Activated T-helper 1 cell treated with anti-CD3 and anti-CD28 coated beads, Interleukin-12 subunit alpha, Interleukin-12 subunit beta, Interleukin-2, Interleukin-4 antibody, amounts not matched to agents 30 ng/mL and 10 ng/mL and 1 ng/mL, durations not matched to agents 14 hours and 24 hours and 36 hours (primary cell): ENCODE measurements at regions not wholly inside any gene's neighbourhood (a gene's known extent, or its start where the extent isn't known, plus 50 kb on each side); places are given as distances from the start of the nearest gene placed in this dataset.

ENCODE experiments used
- DNase-seq: peaks from one replicate; pipeline ENCODE4 v3.0.0; 2021; ENCODE audit warnings: low spot score
- H3K27ac Mint-ChIP-seq: one replicate; pipeline ENCODE4 v1.8.0; 2021; ENCODE audit warnings: mild to moderate bottlenecking, mixed read lengths
- H3K27me3 Mint-ChIP-seq: one replicate; pipeline ENCODE4 v1.8.0; 2022; ENCODE audit warnings: mild to moderate bottlenecking, moderate library complexity, mixed read lengths; ENCODE audit not compliant: insufficient read depth
- H3K36me3 Mint-ChIP-seq: one replicate; pipeline ENCODE4 v1.8.0; 2021; ENCODE audit warnings: low read depth, mixed read lengths
- H3K4me1 Mint-ChIP-seq: one replicate; pipeline ENCODE4 v1.8.0; 2021; ENCODE audit warnings: low read depth, mixed read lengths
- H3K4me3 Mint-ChIP-seq: one replicate; pipeline ENCODE4 v1.8.0; 2021; ENCODE audit warnings: mild to moderate bottlenecking, moderate library complexity, mixed read lengths
- H3K9me3 Mint-ChIP-seq: one replicate; pipeline ENCODE4 v1.8.0; 2021; ENCODE audit warnings: mixed read lengths
- intact Hi-C: fragments of 100-400 bp; cut with micrococcal nuclease; formaldehyde crosslinking; loops from one replicate; pipeline ENCODE4 v1.15.1; 2024

DNA sequence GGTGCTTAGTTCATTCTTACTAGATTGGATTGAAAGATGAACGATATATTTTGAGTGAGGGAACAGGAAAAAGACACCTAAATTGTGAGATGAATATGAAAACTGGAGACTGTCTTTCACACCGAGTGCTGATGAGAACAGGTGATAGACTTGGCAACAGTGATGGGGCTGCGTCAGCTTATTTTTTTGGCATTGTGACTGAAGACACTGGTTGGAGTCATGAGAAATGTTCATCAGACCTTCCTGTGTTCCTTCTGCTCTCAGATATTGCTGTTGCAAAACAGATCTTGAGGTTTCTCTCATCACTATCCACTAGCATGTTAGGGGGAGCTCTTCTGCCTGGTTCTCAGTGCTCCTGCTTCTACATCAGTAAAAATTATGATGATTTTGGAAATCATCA lies 124.2 kb upstream of the KCNIP4 start:
- Mint-ChIP-seq H3K27ac (no peak overlapping the region), H3K4me3 (no peak overlapping the region), H3K4me1 (no peaks in the 10 kb centered on the region), H3K36me3 (no peaks in the 10 kb centered on the region), H3K9me3 (peaks cover 11% of the 10 kb centered on the region), H3K27me3 (no peaks in the 10 kb centered on the region)
- intact Hi-C loops, result no loop called here
- DNase-seq, result no peak

DNA sequence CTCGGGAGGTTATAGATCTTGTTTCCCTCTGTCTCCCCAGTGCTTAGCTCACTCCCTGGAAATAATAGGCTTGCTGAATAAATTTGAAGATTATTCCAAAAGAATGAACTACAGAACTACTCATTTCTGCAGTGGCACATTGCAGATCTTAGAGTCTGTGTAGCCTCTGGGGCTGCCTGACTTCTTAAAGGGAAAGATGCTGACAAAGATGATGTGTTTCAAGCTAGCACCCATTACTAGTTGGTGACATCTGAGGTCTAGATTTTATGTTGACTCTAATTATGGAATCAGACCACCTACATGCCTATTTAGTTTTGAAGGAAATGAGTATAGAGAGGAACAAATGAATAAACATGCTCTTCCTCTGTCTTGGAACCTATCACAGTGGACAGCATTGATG lies 123.7 kb upstream of the KCNIP4 start:
- no peak overlapping the region for H3K4me3 Mint-ChIP-seq
- H3K27ac Mint-ChIP-seq, result no peak overlapping the region
- H3K36me3 Mint-ChIP-seq, result no peaks in the 10 kb centered on the region
- no peaks in the 10 kb centered on the region for H3K4me1 Mint-ChIP-seq
- DNase-seq, result no peak
- intact Hi-C loops, result no loop called here
- peaks cover 11% of the 10 kb centered on the region for H3K9me3 Mint-ChIP-seq
- H3K27me3 Mint-ChIP-seq, result no peaks in the 10 kb centered on the region

DNA sequence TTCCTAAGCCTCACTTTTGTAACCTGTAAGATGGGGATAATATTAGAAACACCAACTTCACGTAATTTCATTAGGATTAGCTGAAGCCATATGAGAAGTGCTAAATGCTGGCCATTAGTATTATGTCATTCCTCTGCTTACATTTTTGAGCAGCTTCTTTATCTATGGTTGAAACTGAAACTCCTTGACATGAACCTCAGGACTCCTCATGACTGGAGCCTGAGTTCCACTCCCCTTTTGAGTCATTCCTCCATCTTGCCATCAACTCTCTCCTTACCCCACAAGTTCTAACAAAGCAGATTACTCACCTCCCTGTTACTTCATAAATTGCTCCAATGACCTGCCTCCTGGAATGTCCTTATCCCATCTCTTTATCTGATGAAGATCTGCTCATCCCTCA lies 123.2 kb upstream of the KCNIP4 start:
- no peaks in the 10 kb centered on the region for H3K27me3 Mint-ChIP-seq
- intact Hi-C loops, result no loop called here
- no peak overlapping the region for H3K27ac Mint-ChIP-seq
- no peak for DNase-seq
- peaks cover 11% of the 10 kb centered on the region for H3K9me3 Mint-ChIP-seq
- no peaks in the 10 kb centered on the region for H3K36me3 Mint-ChIP-seq
- no peaks in the 10 kb centered on the region for H3K4me1 Mint-ChIP-seq
- no peak overlapping the region for H3K4me3 Mint-ChIP-seq

DNA sequence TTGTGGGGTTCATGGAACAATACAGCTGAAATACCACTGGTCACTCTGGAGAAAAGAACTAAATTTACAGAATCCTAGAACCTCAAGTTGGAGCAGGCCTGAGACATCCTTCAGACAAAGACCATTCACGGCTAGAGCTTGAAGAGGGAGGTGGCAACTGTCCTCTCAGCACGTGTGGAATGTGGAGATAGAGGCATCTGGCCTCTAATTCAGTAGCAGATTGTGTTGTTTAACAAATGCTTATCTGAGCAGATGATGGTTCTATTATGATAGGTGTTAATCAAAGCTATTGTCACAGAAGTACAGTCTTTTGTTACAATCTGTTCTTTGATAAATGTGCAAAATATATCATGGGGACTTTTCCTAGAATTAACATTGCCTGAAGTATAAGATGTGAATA lies 121.7 kb upstream of the KCNIP4 start:
- Mint-ChIP-seq H3K4me1 (no peaks in the 10 kb centered on the region), H3K27me3 (no peaks in the 10 kb centered on the region), H3K9me3 (peaks cover 8% of the 10 kb centered on the region), H3K36me3 (no peaks in the 10 kb centered on the region), H3K4me3 (no peak overlapping the region), H3K27ac (no peak overlapping the region)
- no peak for DNase-seq
- intact Hi-C loops, result no loop called here

DNA sequence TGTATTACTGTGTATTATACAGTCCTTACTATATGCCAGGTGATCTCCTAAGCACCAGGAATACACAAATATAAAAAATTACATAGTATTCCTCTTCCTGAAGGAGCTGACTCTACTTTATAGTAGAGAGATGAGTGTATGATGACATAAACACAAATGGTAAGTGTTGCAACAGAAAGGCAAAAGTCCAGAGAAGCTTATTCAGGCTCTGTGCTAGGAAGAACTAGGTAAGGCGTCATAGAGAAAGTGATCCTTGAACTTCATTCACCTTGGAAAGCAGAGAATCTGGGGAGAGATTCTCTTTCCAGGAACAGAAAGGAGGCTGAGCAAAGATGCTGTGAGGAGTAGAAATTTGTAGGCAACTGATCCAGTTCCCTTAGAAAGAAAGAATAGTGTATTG lies 115.0 kb upstream of the KCNIP4 start:
- no peaks in the 10 kb centered on the region for H3K4me1 Mint-ChIP-seq
- intact Hi-C loops, result no loop called here
- DNase-seq, result no peak
- no peak overlapping the region for H3K4me3 Mint-ChIP-seq
- no peak overlapping the region for H3K27ac Mint-ChIP-seq
- no peaks in the 10 kb centered on the region for H3K36me3 Mint-ChIP-seq
- no peaks in the 10 kb centered on the region for H3K9me3 Mint-ChIP-seq
- no peaks in the 10 kb centered on the region for H3K27me3 Mint-ChIP-seq

DNA sequence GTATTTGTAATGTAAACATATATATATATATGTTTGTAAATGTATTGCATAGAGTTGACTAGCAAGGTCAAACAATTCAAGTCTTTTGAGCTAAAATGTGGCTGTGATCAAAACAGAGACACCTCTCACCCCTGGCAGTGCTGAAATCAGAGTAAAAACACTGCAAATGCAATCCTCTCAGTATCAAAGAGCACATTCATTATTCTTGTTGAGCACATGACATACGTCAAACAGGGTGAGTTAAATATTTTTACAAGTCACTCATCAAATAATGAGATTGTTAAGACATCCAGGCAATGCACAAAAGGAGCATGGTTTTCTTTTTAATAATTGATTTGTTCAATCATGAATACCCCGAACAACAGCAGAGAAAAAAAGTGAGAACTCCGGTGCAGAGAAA lies 114.1 kb upstream of the KCNIP4 start:
- Mint-ChIP-seq H3K4me3 (no peak overlapping the region), H3K27ac (no peak overlapping the region), H3K36me3 (no peaks in the 10 kb centered on the region), H3K4me1 (no peaks in the 10 kb centered on the region), H3K27me3 (no peaks in the 10 kb centered on the region), H3K9me3 (no peaks in the 10 kb centered on the region)
- no peak for DNase-seq
- intact Hi-C loops, result no loop called here

DNA sequence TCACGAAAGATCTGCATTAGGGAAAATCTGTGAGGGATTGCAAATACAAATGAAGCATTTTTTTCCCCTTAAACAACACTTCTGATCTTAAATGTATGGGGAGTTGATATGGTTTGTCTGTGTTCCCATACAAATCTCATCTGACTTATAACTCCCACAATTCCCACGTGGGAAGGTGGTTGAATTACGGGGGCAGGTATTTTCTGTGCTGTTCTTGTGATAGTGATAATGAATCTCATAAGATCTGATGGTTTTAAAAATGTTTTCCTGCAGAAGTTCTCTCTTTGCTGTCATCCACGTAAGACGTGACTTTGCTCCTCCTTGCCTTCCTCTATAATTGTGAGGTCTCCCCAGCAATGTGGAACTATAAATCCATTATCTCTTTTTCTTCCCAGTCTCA lies 107.4 kb upstream of the KCNIP4 start:
- DNase-seq, result no peak
- H3K36me3 Mint-ChIP-seq, result no peaks in the 10 kb centered on the region
- no peaks in the 10 kb centered on the region for H3K9me3 Mint-ChIP-seq
- H3K27ac Mint-ChIP-seq, result no peak overlapping the region
- H3K4me3 Mint-ChIP-seq, result no peak overlapping the region
- intact Hi-C loops, result no loop called here
- no peaks in the 10 kb centered on the region for H3K27me3 Mint-ChIP-seq
- no peaks in the 10 kb centered on the region for H3K4me1 Mint-ChIP-seq

DNA sequence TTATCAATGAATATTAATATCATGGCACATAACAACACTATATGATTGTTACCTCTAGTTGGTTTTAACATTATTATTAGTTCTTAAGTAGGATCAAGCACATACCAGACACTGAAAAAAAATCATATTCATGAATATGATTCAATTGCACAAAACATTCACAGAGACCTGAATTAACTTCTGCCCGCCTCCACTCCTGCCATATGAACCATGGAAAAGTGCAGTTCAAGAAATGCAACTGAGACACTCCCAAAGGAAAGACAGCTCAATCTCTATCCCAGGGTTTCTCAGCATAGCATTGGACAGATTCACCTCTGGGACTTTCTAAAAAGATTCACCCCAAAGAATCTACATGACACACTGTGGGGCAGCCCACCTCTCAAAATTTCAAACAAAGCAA lies 103.5 kb upstream of the KCNIP4 start:
- Mint-ChIP-seq H3K36me3 (no peaks in the 10 kb centered on the region), H3K27me3 (no peaks in the 10 kb centered on the region)
- intact Hi-C loops, result no loop called here

DNA sequence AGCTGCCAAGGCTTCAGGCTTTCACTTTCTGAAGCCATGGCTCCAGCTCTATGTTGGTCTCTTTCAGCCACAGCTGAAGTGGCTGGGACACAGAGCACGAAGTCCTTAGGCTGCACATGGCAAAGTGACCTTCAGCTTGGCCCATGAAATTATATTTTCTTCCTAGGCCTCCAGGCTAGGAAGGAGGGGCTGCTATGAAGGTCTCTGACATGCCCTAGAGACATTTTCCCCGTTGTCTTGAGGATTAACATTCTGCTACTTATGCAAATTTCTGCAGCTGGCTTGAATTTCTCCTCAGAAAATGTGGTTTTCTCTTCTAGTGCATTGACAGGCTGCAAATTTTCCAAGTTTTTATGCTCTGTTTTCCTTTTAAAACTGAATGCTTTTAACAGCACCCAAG lies 99.8 kb upstream of the KCNIP4 start:
- Mint-ChIP-seq H3K9me3 (no peaks in the 10 kb centered on the region), H3K4me3 (no peak overlapping the region), H3K4me1 (no peaks in the 10 kb centered on the region), H3K27ac (no peak overlapping the region), H3K36me3 (no peaks in the 10 kb centered on the region), H3K27me3 (no peaks in the 10 kb centered on the region)
- DNase-seq, result no peak
- intact Hi-C loops, result no loop called here

More for the DNA sequence above, 103.5 kb upstream of the KCNIP4 start:
- Mint-ChIP-seq H3K9me3 (no peaks in the 10 kb centered on the region), H3K4me1 (no peaks in the 10 kb centered on the region), H3K4me3 (no peak overlapping the region), H3K27ac (no peak overlapping the region)
- no peak for DNase-seq

DNA sequence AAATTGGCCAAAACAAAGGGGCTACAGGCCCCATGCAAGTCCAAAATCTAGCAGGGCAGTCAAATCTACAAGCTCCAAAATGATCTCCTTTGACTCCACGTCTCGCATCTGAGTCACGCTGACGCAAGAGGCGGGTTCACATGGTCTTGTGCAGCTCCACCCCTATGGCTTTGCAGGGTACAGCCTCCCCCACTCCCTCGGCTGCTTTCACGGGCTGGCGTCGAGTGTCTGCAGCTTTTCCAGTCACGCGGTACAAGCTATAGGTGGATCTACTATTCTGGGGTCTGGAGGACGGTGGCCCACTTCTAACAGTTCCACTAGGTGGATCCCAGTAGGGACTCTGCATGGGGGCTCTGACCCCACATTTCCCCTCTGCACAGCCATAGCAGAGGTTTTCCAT lies 99.2 kb upstream of the KCNIP4 start:
- Mint-ChIP-seq H3K9me3 (no peaks in the 10 kb centered on the region), H3K4me3 (no peak overlapping the region), H3K27ac (no peak overlapping the region), H3K36me3 (no peaks in the 10 kb centered on the region), H3K27me3 (no peaks in the 10 kb centered on the region), H3K4me1 (no peaks in the 10 kb centered on the region)
- no peak for DNase-seq
- intact Hi-C loops, result no loop called here

DNA sequence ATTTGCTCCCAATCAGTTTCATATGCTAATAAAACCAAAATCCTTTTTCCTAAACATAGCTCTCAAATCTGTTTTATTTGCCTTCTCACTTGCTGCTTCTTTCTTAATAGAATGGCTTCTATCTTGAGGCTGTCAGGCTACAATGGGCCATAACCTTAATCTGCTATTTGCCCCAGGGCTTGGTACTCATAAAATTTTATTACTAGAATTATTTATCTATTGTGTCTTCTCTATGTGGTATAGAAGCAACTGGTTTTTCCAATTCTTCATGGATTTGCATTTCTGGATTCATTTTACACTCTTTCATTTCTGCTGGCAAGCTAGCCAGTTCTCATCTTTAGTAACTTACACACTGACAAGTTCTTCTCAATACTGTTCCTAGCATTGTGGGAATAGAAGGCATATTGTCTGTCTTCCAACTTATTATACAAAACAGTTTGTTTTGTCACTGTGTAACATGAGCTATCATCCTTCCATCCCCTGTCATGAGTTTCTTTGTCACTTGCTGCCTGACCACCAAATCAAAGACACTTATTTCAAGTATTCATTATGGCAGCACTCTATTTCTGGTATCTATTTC lies 96.6 kb upstream of the KCNIP4 start:
- H3K9me3 Mint-ChIP-seq, result no peaks in the 10 kb centered on the region
- no peak for DNase-seq
- H3K27ac Mint-ChIP-seq, result no peak overlapping the region
- intact Hi-C loops, result no loop called here
- H3K36me3 Mint-ChIP-seq, result no peaks in the 10 kb centered on the region
- no peaks in the 10 kb centered on the region for H3K27me3 Mint-ChIP-seq
- H3K4me3 Mint-ChIP-seq, result no peak overlapping the region
- H3K4me1 Mint-ChIP-seq, result no peaks in the 10 kb centered on the region

DNA sequence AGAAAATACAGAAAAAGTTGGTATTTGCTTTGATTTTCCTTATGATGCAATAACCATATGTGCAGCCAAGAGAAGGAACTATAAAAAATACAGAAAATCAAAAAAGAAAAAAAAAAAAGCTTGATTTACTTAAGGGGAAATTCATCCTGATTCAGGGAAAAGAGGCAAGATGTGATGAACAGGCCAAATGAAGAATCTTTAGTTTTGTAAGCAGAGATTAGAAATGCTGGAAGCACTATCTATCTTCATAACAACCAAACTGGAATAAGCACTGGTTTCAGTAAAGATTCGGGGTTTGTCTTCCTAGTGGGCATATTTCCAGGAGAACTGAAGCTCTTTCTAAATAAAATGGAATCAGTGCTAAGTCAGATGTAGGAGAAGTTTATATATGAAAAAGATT lies 82.9 kb upstream of the KCNIP4 start:
- H3K27ac Mint-ChIP-seq, result no peak overlapping the region
- DNase-seq, result no peak
- H3K9me3 Mint-ChIP-seq, result no peaks in the 10 kb centered on the region
- no peaks in the 10 kb centered on the region for H3K4me1 Mint-ChIP-seq
- intact Hi-C loops, result no loop called here
- no peaks in the 10 kb centered on the region for H3K36me3 Mint-ChIP-seq
- no peak overlapping the region for H3K4me3 Mint-ChIP-seq
- H3K27me3 Mint-ChIP-seq, result no peaks in the 10 kb centered on the region

DNA sequence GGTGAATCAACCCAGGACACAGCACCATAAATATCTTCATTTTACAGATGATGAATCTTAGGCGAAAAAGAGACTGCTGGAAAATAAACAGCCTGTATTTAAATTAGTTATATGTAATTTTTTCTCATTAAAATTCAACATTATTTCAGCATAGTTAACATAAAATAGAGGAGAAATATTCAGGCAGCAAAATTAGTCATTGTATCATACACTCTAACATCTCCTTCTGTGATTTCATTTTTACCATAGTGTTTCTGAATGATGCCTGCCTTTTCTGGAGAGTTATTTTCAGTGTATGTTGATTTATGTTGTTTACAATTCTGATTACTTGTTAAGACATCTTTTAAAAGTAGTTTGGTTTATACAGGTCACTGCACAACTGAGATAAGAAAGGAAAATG lies 82.3 kb upstream of the KCNIP4 start:
- H3K27ac Mint-ChIP-seq, result no peak overlapping the region
- no peaks in the 10 kb centered on the region for H3K36me3 Mint-ChIP-seq
- H3K9me3 Mint-ChIP-seq, result no peaks in the 10 kb centered on the region
- no peak overlapping the region for H3K4me3 Mint-ChIP-seq
- intact Hi-C loops, result no loop called here
- no peak for DNase-seq
- H3K4me1 Mint-ChIP-seq, result no peaks in the 10 kb centered on the region
- no peaks in the 10 kb centered on the region for H3K27me3 Mint-ChIP-seq

DNA sequence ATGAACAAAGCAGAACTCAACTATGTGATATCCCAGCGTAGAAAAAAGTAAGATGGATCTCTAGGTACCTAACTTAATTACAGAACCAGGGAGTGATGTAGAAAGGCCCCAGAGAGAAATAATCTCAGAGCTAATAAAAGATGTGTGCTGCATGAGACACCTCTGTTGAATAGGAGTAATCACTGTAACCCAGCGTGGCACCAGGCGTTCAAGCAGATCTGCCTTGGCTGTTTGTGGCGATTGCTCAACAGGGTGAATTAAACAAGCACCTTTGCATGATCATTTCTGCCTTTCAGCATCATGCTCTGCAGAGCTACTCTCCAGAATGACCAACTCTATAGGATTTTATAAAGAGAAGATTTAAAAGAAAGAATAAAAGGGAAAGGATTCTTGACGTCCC lies 81.7 kb upstream of the KCNIP4 start:
- no peak for DNase-seq
- intact Hi-C loops, result no loop called here
- Mint-ChIP-seq H3K4me1 (no peaks in the 10 kb centered on the region), H3K36me3 (no peaks in the 10 kb centered on the region), H3K9me3 (no peaks in the 10 kb centered on the region), H3K27ac (no peak overlapping the region), H3K4me3 (no peak overlapping the region), H3K27me3 (no peaks in the 10 kb centered on the region)
